ENCODE measurements at regions not wholly inside any gene's neighbourhood (a gene's known extent, or its start where the extent isn't known, plus 50 kb on each side); places are given as distances from the start of the nearest gene placed in this dataset.

DNA sequence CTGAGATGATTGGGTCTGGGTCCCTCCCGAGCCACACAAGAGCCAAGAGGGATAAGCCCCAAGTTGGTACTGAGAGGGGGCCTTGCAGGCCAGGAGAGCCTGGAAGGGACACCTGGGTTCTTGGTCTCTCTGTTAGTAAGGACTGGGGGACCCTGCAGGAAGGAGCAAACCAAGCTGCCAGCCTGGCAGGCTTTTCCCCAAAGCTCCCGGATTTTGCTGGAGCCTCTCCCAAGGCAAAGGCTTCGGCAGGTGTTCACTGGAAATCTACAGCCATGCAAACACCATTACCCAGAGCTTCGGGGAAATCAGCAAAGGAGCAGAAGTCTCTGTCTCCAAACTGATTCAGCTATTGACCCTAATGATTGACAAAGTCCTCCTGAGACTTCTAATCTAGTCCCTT, 527.9 kb downstream of the BUD13 start:
- TF ChIP-seq, protein P1, sequence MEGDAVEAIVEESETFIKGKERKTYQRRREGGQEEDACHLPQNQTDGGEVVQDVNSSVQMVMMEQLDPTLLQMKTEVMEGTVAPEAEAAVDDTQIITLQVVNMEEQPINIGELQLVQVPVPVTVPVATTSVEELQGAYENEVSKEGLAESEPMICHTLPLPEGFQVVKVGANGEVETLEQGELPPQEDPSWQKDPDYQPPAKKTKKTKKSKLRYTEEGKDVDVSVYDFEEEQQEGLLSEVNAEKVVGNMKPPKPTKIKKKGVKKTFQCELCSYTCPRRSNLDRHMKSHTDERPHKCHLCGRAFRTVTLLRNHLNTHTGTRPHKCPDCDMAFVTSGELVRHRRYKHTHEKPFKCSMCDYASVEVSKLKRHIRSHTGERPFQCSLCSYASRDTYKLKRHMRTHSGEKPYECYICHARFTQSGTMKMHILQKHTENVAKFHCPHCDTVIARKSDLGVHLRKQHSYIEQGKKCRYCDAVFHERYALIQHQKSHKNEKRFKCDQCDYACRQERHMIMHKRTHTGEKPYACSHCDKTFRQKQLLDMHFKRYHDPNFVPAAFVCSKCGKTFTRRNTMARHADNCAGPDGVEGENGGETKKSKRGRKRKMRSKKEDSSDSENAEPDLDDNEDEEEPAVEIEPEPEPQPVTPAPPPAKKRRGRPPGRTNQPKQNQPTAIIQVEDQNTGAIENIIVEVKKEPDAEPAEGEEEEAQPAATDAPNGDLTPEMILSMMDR (IDR thresholded peaks at IDR 0.05) = no peak
- TF ChIP-seq EZH2 (IDR thresholded peaks at IDR 0.05) (no peak), EZH2phosphoT487 (IDR thresholded peaks at IDR 0.05) (no peak)
